ENCODE measurements at regions not wholly inside any gene's neighbourhood (a gene's known extent, or its start where the extent isn't known, plus 50 kb on each side); places are given as distances from the start of the nearest gene placed in this dataset.

DNA sequence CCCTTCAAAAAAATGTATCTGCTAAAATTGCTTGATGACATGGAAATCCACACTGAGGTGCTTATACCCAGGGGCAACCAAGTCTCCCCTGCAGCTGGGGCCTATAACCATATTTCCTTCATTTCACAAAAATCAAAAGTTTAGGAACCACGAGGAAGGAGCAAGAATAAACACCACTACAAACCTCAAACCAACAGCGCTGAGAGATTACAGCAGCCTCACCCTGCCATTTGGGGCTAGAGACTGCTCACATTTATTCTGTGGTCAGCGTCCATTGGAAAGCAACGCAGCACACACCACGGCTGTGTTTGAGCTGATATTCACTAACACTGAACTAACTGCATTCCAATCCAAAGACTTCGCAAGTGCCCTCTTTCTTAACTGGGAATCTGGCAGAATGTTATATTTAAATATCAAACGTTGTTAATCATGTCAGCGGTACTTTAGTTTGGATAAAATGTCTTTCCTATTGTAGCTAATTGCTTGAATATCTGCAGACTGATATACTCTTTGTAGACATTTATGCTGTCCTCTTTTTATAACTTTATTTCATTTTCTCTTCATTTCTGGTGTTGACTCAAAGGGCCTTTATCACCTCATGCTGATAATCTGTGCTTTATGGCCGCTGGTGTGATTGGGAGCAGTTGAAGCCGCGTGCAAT, 94.6 kb downstream of the FOXA2 start:
- Histone ChIP-seq H3K9me3 (no peaks in the 10 kb centered on the region), H3K4me1 (ENCODE audit: low read depth) (peaks cover 14% of the 10 kb centered on the region), H3K36me3 (ENCODE audit: low read depth) (no peaks in the 10 kb centered on the region), H3K4me3 (no peak overlapping the region)
- no peak for TF ChIP-seq CTCF (IDR thresholded peaks at IDR 0.05)
- DNase-seq (peak in 1 of 3 donors; percentile 69), ATAC-seq (peak; percentile 37)
- intact Hi-C loops (cut with DNase I, micrococcal nuclease) = no loop called here

GRCh38 chr20:22480336-22480735, 104.0 kb downstream of the FOXA2 start:
- ATAC-seq = no peak
- intact Hi-C loops (cut with DNase I, micrococcal nuclease) = no loop called here
- Histone ChIP-seq H3K9me3 (no peaks in the 10 kb centered on the region), H3K36me3 (ENCODE audit: low read depth) (no peaks in the 10 kb centered on the region), H3K4me3 (no peak overlapping the region), H3K4me1 (ENCODE audit: low read depth) (no peaks in the 10 kb centered on the region)
- DNase-seq = no peak
- no peak for TF ChIP-seq CTCF (IDR thresholded peaks at IDR 0.05)

- TF ChIP-seq CTCF (IDR thresholded peaks at IDR 0.05) = no peak
- Histone ChIP-seq H3K4me3 (no peak overlapping the region), H3K36me3 (ENCODE audit: low read depth) (no peaks in the 10 kb centered on the region), H3K9me3 (no peaks in the 10 kb centered on the region), H3K4me1 (ENCODE audit: low read depth) (no peaks in the 10 kb centered on the region)
- ATAC-seq (no peak), DNase-seq (no peak)
- intact Hi-C loops (cut with DNase I, micrococcal nuclease) = no loop called here
Measured at GRCh38 chr20:22475662-22476061, 108.7 kb downstream of the FOXA2 start.

DNA sequence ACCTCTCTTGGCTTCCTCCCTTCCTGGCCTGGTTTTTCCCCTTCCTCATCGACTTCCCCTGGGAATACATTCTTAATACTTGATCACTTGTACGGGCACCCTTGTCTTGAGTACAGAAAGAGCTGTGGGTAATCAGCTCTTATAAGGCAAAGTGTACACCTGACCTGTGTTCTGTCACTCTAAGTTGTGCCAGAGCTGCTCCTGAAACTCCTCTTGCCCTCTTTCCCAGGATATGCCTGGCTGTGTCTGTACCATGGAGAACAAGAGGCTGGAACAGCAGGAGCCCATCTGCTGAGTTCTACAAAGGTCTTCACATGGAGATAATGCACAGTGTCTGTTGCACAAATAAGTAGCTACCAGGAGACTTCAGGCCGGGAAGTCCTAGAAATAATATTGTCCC, 110.1 kb downstream of the FOXA2 start:
- H3K4me3 ChIP-seq = no peak overlapping the region
- TF ChIP-seq CTCF (IDR thresholded peaks at IDR 0.05) = no peak
- intact Hi-C loops (cut with DNase I, micrococcal nuclease) = no loop called here
- no peaks in the 10 kb centered on the region for H3K36me3 ChIP-seq (ENCODE audit: low read depth)
- no peaks in the 10 kb centered on the region for H3K9me3 ChIP-seq
- no peak for ATAC-seq
- no peaks in the 10 kb centered on the region for H3K4me1 ChIP-seq (ENCODE audit: low read depth)
- DNase-seq = no peak

DNA sequence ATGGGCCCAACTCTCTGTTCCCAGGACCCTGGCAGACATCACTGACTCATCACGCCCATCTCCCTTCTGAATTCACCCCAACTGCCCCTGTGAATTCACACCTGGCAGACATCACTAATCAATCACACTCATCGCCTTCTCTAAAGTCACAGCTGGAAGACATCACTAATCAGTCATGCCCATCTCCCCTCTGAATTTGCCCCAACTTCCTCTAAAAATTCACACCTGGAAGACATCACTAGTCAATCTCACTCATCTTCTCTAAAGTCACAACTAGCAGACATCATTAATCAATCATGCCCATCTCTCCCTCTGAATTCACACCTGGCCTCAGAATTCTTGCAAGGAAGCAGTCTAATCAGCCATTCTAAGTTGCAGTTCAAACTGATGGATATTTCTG, 111.1 kb downstream of the FOXA2 start:
- Histone ChIP-seq H3K36me3 (ENCODE audit: low read depth) (no peaks in the 10 kb centered on the region), H3K9me3 (no peaks in the 10 kb centered on the region), H3K4me3 (no peak overlapping the region), H3K4me1 (ENCODE audit: low read depth) (no peaks in the 10 kb centered on the region)
- no peak for DNase-seq
- intact Hi-C loops (cut with DNase I, micrococcal nuclease) = no loop called here
- no peak for TF ChIP-seq CTCF (IDR thresholded peaks at IDR 0.05)
- no peak for ATAC-seq
